Left lung (tissue), 4 donors: ENCODE measurements at regions not wholly inside any gene's neighbourhood (a gene's known extent, or its start where the extent isn't known, plus 50 kb on each side); places are given as distances from the start of the nearest gene placed in this dataset.

ENCODE experiments used
- ATAC-seq: fragments of 200-7000 bp; cut with Tn5 transposase; one replicate; pipeline ENCODE4 v1.9.1; 2020; ENCODE audit warnings: moderate library complexity
- DNase-seq, 4 donors: peaks; one replicate each; pipeline ENCODE4 v3.0.0-alpha.2; 2013 to 2020
- H3K27ac ChIP-seq, 2 donors: fragments of 200-600 bp; sonication (generic) in 1 of 2; one replicate each; pipeline versions ENCODE4 v1.5.0 to v1.8.0; 2020 to 2021
- H3K27me3 ChIP-seq, 2 donors: fragments of 200-600 bp; sonication (generic) in 1 of 2; one replicate each; pipeline versions ENCODE4 v1.5.0 to v1.8.0; 2020 to 2021
- H3K36me3 ChIP-seq, 2 donors: fragments of 200-600 bp; sonication (generic) in 1 of 2; one replicate each; pipeline versions ENCODE4 v1.5.0 to v1.8.0; 2020 to 2021
- H3K4me1 ChIP-seq, 2 donors: fragments of 200-600 bp; one replicate each; pipeline ENCODE4 v1.8.0; 2021
- H3K4me3 ChIP-seq, 2 donors: fragments of 200-600 bp; sonication (generic) in 1 of 2; one replicate each; pipeline versions ENCODE4 v1.5.0 to v1.8.0; 2020 to 2021; ENCODE audit warnings: mild to moderate bottlenecking in 1 of 2
- H3K9me3 ChIP-seq, 2 donors: fragments of 200-600 bp; sonication (generic) in 1 of 2; one replicate each; pipeline versions ENCODE4 v1.5.0 to v1.8.0; 2020 to 2021
- CTCF ChIP-seq, 2 donors: fragments of 200-600 bp; sonication (generic) in 1 of 2; IDR thresholded peaks; one replicate each; pipeline versions ENCODE4 v1.5.0 to v1.8.0; 2021; ENCODE audit warnings: antibody characterized with exemption in 2 of 2
- intact Hi-C, 2 donors: fragments of 100-400 bp; cut with DNase I; formaldehyde crosslinking; loops; one replicate each; pipeline versions ENCODE4 v1.11.2 to v1.14.2; 2022
- donor health status: DM: no; HTN: yes; CAD: no.
- donor health status: DM: no; HTN: no; CAD: no.

GRCh38 chr18:11506856-11507255, 102.5 kb upstream of the SLC35G4 start:
- Histone ChIP-seq H3K27me3 (no peaks in the 10 kb centered on the region), H3K9me3 (no peaks in the 10 kb centered on the region), H3K4me3 (no peak overlapping the region), H3K27ac (no peak overlapping the region), H3K4me1 (no peaks in the 10 kb centered on the region), H3K36me3 (no peaks in the 10 kb centered on the region)
- no peak for ATAC-seq
- no peak for TF ChIP-seq CTCF (IDR thresholded peaks at IDR 0.05)
- intact Hi-C loops = no loop called here
- DNase-seq = no peak

DNA sequence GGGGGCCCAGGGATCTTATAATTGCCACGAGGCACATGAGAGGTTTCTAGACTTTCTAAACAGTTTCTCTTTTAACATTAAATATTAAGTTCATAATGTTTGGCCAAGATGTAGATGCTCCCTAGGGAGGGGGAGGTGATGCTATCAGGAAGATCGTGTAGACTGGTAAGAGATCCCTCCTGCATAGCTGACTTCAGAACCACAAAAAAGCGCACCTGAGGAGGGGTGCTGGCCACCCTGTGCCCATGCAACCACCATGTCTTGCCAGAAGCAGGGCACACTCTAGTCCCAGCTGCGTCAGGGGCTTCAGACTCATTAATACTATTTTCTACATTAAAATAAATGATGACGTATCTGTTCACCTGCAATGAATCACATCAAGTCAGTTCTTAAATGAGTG, 103.4 kb upstream of the SLC35G4 start:
- H3K36me3 ChIP-seq = no peaks in the 10 kb centered on the region
- no peak overlapping the region for H3K27ac ChIP-seq
- no peaks in the 10 kb centered on the region for H3K27me3 ChIP-seq
- intact Hi-C loops = no loop called here
- DNase-seq = no peak
- no peak for ATAC-seq
- no peak for TF ChIP-seq CTCF (IDR thresholded peaks at IDR 0.05)
- H3K4me3 ChIP-seq = no peak overlapping the region
- H3K9me3 ChIP-seq = no peaks in the 10 kb centered on the region
- no peaks in the 10 kb centered on the region for H3K4me1 ChIP-seq

- H3K4me1 ChIP-seq = no peaks in the 10 kb centered on the region
- H3K27ac ChIP-seq = no peak overlapping the region
- no peaks in the 10 kb centered on the region for H3K9me3 ChIP-seq
- H3K36me3 ChIP-seq = no peaks in the 10 kb centered on the region
- no peaks in the 10 kb centered on the region for H3K27me3 ChIP-seq
- DNase-seq = no peak
- no peak for ATAC-seq
- intact Hi-C loops = no loop called here
- no peak for TF ChIP-seq CTCF (IDR thresholded peaks at IDR 0.05)
- no peak overlapping the region for H3K4me3 ChIP-seq
Measured at GRCh38 chr18:11504962-11505361, 104.4 kb upstream of the SLC35G4 start.

- ATAC-seq = no peak
- intact Hi-C loops = no loop called here
- Histone ChIP-seq H3K4me3 (no peak overlapping the region), H3K27ac (no peak overlapping the region), H3K36me3 (no peaks in the 10 kb centered on the region), H3K9me3 (no peaks in the 10 kb centered on the region), H3K27me3 (no peaks in the 10 kb centered on the region), H3K4me1 (no peaks in the 10 kb centered on the region)
- no peak for TF ChIP-seq CTCF (IDR thresholded peaks at IDR 0.05)
- DNase-seq = no peak
Measured at GRCh38 chr18:11502368-11502767, 107.0 kb upstream of the SLC35G4 start.

- no peaks in the 10 kb centered on the region for H3K36me3 ChIP-seq
- H3K4me3 ChIP-seq = no peak overlapping the region
- H3K9me3 ChIP-seq = no peaks in the 10 kb centered on the region
- H3K4me1 ChIP-seq = no peaks in the 10 kb centered on the region
- H3K27me3 ChIP-seq = no peaks in the 10 kb centered on the region
- H3K27ac ChIP-seq = no peak overlapping the region
- intact Hi-C loops = no loop called here
- ATAC-seq = no peak
- DNase-seq = no peak
- no peak for TF ChIP-seq CTCF (IDR thresholded peaks at IDR 0.05)
Measured at GRCh38 chr18:11501352-11501751, 108.0 kb upstream of the SLC35G4 start.
